Fibroblast of lung (primary cell): ENCODE measurements at regions not wholly inside any gene's neighbourhood (a gene's known extent, or its start where the extent isn't known, plus 50 kb on each side); places are given as distances from the start of the nearest gene placed in this dataset.

ENCODE experiments used
- EZH2 ChIP-seq: IDR thresholded peaks from 2 replicates; pipeline ENCODE4 v1.5.1; 2012; ENCODE audit warnings: low read length, control low read depth, mild to moderate bottlenecking; ENCODE audit errors: missing control alignments
- TF ChIP-seq, protein P1 (sequence below), 2 donors: IDR thresholded peaks in 1 of 2; conservative IDR thresholded peaks in 1 of 2; 1 replicate in 1 of 2; 2 replicates in 1 of 2; pipeline ENCODE4 v1.5.1; 2011 to 2012; ENCODE audit warnings: low read length in 2 of 2, control low read depth in 1 of 2, inconsistent platforms in 1 of 2, low read depth in 1 of 2, mild to moderate bottlenecking in 1 of 2

DNA sequence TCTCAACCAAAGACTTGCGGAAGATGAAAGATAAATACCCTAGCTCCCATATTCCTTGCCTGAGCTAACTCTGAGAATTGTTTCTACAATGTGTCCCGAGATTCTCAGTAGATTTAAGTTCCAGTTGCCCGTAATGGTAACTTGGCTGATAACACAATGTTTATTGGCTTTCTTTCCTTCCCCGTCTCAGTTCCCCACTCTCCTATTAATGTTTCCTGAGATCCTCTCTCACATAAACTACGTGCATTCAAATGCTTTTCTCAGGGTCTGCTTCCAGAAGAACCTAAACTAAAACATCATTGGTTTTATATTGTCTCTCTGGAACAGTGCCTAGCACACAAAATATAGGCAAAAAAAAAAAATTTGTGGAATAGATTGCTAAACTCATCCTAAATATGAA lies 794.2 kb upstream of the ADGRL2 start:
- TF ChIP-seq, protein P1, sequence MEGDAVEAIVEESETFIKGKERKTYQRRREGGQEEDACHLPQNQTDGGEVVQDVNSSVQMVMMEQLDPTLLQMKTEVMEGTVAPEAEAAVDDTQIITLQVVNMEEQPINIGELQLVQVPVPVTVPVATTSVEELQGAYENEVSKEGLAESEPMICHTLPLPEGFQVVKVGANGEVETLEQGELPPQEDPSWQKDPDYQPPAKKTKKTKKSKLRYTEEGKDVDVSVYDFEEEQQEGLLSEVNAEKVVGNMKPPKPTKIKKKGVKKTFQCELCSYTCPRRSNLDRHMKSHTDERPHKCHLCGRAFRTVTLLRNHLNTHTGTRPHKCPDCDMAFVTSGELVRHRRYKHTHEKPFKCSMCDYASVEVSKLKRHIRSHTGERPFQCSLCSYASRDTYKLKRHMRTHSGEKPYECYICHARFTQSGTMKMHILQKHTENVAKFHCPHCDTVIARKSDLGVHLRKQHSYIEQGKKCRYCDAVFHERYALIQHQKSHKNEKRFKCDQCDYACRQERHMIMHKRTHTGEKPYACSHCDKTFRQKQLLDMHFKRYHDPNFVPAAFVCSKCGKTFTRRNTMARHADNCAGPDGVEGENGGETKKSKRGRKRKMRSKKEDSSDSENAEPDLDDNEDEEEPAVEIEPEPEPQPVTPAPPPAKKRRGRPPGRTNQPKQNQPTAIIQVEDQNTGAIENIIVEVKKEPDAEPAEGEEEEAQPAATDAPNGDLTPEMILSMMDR (conservative IDR thresholded peaks at IDR 0.05 in 1 of 2, IDR thresholded peaks at IDR 0.05 in 1 of 2; ENCODE audit: low read depth in 1 of 2, low read length in 2 of 2) = no peak
- no peak for TF ChIP-seq EZH2
